Inflammatory macrophage treated with lipopolysaccharide for 4 hours (primary cell): ENCODE measurements at regions not wholly inside any gene's neighbourhood (a gene's known extent, or its start where the extent isn't known, plus 50 kb on each side); places are given as distances from the start of the nearest gene placed in this dataset.

Experiments
- DNase-seq: peaks from one replicate; pipeline ENCODE4 v3.0.0-alpha.2; 2020

DNA sequence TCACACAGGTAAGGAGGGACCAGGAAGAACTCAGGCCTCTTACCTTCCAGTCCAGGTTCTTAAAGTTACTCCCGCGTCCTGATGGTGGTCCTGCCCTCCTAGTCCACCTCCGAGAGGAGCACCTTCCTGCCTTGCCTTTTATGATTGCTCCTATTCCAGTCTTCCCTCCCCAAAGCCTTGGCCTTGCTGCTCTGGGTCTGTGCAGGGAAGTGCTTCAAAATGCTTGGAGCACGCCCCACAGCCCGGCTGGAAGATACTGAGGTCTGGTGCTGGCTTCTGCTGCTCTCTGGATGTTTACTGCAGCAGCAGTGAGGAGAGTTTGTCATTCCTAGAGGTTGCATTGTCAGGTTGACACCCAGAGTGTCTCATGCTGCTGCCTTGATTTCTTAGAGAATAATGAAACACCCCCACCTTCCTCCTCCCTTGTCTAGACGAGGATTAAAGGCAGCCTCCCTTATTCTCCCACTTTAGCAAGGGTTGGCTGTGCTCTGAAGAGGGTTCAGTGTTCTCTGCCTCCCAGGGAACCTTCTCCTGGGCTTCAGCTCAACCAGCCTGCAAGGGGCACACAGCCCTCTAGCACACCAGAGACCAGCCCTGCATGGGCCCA is 142.2 kb upstream of the CACNA1E start:
- DNase-seq, result no peak

DNA sequence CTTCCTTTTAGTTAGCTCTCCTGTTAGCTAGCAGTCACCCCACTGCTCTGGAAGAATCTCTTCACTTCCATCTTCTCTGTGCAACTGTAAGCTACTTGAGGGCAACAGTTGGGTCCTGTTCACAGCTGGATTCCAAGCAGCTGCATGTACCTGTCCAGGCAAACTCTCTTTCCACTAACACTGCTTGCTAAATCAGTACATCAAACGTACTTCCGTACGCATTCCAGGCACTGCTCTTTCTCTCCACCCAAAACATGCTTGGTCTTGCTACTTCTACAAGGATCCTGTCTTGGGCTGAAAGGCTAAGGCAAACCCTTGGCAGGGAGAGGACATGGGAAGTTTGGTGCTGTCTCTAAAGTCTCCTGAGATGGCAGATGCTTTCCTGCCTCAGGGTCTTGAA is 139.2 kb upstream of the CACNA1E start:
- DNase-seq, result no peak

DNA sequence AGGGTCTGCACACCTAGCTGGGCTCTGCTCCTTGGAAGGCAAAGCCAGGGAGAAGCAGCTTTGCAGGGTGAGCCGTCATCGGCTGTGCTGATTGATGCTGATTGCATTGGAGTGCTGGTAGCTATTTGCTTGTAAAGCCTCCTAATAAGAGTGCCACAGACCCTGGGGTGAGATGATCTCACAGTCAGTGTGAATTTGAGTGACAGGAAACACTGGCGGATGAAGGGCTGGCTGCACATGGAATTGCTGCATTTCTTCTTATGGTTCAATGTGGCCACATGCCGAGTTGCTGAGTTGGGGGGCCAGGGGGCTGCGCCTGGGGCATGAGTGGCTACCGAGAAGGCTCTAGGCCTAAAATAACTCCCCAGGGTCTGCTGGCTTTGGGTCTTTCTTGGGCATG is 138.2 kb upstream of the CACNA1E start:
- DNase-seq, result no peak

GRCh38 chr1:181347495-181348390 is 135.6 kb upstream of the CACNA1E start:
- DNase-seq, result no peak

DNA sequence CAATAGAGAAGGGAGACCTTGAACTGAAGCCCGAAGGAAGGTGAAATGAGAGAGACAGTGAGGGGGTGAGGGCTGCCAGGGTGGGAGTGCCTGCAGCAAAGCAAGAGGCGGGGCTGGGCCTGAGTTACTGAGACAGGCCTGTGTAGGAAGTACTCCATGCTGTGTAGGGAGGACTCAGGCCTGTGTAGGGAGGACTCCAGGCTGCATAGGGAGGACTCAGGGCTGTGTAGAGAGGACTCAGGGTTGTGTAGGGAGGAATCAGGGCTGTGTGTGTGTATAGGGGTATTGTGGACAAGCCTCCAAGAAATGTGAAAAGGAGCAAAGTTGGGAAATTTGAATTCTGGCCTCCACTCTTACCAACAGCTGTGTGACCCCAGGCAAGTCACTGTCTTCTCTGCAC is 133.8 kb upstream of the CACNA1E start:
- no peak for DNase-seq

- DNase-seq, result no peak
Observed at GRCh38 chr1:181350131-181350530, 133.2 kb upstream of the CACNA1E start.

DNA sequence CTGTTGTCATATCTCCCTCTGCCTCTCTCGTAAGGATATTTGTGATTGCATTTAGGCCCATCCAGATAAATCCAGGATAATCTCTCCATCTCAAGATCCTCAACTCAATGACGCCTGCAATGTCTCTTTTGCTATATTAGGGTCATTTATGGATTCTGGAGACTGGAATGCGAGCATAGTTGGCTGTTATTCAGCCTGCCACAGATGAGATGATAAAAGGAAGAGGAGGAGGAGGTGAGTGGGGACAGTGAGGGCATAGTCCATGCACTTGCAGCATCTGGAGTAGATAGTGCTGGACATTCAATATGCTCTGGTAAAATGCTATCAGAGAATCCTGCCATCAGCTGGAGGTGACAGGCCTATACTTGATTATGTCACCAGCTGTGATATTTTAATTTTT is 131.6 kb upstream of the CACNA1E start:
- no peak for DNase-seq

- no peak for DNase-seq
Observed at GRCh38 chr1:181352695-181353094, 130.6 kb upstream of the CACNA1E start.

DNA sequence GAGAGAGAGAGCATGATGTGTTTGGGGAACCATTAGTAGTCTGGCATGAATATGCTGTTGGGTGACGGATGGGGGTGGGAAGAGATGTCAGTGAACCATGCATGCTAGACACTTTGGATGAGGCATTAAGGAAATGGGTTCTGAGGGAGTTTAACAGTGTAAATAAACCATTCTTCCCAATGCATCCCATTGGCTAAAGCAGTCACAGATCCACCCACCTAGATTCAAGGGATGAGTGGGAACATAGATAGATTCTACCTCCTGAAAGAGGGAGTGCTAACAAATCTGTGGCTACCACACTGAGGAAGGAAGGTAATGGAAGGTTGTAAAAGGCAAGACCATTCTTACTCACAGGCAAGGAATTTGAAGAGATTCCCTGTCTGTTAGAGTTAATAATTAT is 129.8 kb upstream of the CACNA1E start:
- DNase-seq, result no peak

DNA sequence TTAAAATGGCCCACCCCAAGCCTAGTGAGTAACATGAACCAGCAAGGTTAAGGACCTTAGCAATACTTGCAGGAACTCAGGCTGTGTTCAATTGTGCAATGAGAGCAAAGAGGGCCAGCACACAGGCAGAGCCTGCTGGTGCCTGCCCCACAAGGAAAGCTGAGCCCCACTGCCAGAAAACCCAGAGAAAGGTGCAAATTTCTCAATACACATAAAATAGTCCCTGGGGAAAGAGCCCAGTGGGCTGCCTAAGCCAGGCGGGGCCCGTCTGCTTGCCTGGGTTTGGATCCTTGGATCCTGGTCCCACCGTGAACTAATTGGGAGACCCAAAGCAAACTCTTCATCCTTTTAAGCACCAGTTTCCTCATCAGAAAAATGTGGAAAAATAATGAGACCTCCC is 128.5 kb upstream of the CACNA1E start:
- DNase-seq, result no peak

DNA sequence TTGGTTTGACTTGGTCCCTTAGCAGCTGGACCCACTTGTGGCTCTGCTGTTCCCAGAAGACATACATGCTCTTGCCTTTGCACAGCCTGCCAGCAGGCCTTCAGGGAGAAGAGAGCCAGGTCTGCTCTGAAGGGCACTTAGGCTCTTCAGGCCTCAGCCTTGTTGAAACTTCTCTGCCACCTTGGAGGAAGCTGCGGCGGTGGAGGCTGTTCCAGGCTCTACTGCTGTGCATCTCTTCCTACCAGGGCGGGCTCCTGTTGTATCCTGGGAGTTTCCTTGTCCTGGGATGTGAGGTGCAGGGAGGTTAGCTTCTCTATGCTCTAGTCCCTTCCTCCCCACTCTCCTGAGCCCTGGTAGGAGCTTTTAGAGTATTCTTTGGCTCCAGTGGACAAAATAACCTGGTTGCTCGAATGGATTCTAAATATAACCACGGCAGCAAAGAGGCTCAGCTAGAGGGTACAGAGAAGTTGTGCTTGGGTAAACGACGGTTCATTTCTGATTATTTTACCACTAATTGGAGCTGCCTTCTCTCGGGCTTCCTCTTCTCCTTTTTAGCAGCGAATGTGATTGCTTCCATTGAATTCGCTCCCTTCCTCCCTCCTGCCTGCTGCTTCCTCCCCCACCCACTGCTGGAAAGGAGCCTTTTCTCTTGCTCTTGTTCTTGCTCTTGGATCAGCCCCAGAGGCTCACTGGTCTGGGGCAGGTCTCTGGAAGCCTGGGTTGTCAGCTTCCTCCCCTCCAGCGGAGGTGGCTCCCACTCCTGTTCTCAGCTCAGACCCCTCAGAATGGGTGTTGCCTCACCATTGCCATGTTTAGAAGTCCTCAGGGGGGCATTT is 126.6 kb upstream of the CACNA1E start:
- no peak for DNase-seq

DNA sequence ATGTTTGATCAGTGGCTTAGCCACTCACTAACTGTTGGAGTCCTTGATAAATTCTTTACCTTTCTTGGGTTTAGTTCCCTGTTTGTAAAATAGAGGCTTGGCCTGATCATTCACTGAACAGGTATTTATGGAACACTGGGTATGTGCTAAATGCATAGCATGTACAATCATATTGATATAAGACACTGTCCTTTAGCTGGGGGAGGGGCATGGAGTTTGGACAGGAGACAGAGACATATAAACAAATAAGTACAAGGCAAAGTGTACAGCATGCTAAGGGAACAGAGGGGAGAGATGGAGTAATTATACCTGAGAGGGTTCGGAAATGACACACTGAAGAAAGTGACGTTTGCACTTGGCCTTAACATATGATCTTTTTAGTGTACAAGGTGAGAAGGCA is 124.3 kb upstream of the CACNA1E start:
- DNase-seq, result no peak

DNA sequence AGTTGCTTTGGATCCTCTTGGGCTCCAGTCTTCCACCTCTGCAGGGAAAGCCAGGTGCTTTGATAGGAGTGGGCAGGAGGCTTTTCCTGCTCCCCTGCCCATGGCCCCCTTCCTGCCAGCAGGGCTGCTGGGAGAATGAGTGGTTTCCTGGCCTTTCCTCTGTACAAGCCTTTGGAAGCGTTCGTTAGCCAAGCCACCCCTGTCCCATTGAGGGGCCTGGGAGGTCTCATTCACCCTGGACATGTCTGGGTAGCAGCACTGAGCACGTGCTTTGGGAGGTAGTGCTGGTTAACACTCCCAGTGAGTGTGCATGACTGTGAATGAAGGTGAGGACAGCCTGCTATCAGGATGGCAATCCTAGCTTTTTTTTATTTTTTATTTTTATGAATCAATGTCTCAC is 118.5 kb upstream of the CACNA1E start:
- no peak for DNase-seq

DNA sequence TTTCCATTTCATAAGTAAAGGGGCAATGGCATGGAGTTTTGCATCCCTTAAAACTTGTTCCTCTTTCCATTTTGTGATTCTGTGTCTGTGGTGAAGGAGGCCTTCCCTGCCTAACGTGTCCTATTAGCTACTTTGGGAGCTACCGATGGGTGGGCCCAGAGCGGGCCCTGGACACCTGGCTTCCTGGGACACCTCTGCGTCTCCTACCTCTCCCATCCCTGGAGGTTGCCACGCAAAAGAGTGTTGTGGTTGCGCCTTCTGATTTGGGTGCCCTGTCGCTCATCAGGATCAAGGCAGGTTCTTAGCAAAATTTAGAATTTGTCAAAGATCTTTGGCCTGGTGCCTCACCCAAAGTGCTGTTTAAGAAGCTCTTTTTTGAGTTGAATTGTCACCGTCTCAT is 116.4 kb upstream of the CACNA1E start:
- no peak for DNase-seq

DNA sequence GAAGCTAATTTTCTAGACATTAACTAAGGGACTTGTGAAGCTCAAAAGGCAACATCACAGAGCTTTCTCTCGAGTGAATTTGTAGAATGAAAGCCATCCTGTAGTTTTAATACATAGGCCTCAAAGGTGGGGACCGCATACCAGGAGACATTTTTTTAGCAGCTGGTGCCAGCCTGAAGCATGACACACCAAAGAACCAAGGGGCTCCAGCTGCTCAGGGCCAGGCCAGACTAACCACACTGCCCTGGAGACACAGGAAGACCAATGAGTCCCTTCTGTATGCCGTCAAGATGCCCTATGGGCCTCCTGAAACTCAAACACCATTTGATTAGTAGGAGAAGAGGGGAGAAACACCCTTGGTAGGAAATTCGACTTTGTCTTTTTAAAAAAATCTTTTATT is 113.9 kb upstream of the CACNA1E start:
- no peak for DNase-seq

GRCh38 chr1:181383695-181384094 is 99.6 kb upstream of the CACNA1E start:
- DNase-seq, result peak; percentile 49

DNA sequence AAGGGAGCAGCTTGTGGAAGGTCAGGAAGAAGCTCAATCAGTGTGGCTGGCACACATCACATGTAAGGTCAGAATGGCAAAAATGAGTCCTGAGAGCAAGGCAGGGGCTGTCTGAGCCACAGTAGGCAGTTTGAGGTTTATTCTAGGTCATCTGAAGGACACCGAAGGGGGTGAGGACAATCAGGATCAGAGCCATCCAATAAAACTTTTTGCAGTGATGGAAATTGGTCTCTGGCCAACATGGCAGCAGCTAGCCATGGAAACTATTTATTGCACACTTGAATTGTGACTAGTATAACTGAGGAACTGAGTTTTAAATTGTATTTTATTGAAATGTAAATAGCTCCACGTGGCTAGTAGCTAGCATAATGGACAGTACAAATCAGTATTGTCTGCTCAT is 97.0 kb upstream of the CACNA1E start:
- DNase-seq, result no peak

- DNase-seq, result no peak
Observed at GRCh38 chr1:181386951-181387350, 96.4 kb upstream of the CACNA1E start.

DNA sequence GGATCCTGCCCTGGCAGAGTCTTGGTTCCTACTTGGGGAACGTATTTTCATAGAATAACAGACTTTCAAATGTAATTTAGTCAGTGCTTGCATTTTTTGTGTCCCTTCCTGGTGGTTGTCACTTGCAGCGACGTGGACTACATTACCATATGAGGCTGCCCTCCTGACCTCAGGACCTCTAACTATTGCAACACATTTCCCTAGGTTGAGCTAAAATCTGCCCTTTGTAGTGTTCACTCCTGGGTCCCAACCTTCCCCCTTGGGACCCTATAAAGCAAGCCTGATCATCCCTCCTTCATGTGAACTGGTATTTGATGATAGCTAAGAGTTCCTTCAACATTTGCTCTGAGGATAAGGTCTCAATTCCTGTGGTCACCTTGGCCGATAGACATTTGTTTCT is 95.6 kb upstream of the CACNA1E start:
- DNase-seq, result no peak

- no peak for DNase-seq
Observed at GRCh38 chr1:181390410-181391077, 92.8 kb upstream of the CACNA1E start.

GRCh38 chr1:181391301-181391900 is 91.9 kb upstream of the CACNA1E start:
- no peak for DNase-seq

DNA sequence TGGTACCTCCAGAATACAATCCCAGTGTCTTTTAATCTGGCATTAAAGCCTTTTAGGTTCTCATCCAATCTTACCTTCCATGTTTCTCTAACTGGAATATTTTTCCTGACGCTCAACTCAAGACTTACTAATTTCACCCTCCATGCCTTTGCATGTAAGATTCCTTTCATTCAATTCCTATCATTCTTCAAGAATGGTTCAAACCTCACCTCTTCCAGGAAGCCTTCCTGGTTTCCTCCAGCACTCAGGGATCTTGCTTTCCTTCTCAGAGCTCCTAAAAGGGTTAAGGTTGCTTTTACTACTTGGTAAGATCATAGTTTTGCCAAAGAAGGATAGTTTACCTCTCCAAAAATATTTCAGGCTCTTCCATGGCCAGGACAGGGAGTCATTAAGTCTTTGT is 91.2 kb upstream of the CACNA1E start:
- no peak for DNase-seq
